ENCODE measurements at regions not wholly inside any gene's neighbourhood (a gene's known extent, or its start where the extent isn't known, plus 50 kb on each side); places are given as distances from the start of the nearest gene placed in this dataset.

- H3K27me3 Mint-ChIP-seq: peaks cover 27% of the 10 kb centered on the region
- DNase-seq (ENCODE audit: low spot score, unreplicated experiment): no peak
- H3K9me3 Mint-ChIP-seq (ENCODE audit: low read depth): no peaks in the 10 kb centered on the region
- H3K27ac Mint-ChIP-seq: no peak overlapping the region
- TF ChIP-seq, protein P1, sequence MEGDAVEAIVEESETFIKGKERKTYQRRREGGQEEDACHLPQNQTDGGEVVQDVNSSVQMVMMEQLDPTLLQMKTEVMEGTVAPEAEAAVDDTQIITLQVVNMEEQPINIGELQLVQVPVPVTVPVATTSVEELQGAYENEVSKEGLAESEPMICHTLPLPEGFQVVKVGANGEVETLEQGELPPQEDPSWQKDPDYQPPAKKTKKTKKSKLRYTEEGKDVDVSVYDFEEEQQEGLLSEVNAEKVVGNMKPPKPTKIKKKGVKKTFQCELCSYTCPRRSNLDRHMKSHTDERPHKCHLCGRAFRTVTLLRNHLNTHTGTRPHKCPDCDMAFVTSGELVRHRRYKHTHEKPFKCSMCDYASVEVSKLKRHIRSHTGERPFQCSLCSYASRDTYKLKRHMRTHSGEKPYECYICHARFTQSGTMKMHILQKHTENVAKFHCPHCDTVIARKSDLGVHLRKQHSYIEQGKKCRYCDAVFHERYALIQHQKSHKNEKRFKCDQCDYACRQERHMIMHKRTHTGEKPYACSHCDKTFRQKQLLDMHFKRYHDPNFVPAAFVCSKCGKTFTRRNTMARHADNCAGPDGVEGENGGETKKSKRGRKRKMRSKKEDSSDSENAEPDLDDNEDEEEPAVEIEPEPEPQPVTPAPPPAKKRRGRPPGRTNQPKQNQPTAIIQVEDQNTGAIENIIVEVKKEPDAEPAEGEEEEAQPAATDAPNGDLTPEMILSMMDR (IDR thresholded peaks at IDR 0.05; ENCODE audit: unreplicated experiment): no peak
- H3K4me3 Mint-ChIP-seq (ENCODE audit: low read depth): no peak overlapping the region
- H3K36me3 Mint-ChIP-seq (ENCODE audit: insufficient read depth): no peaks in the 10 kb centered on the region
- H3K4me1 Mint-ChIP-seq (ENCODE audit: low read depth): no peaks in the 10 kb centered on the region
These were observed 82.0 kb downstream of the TEX29 start for GRCh38 chr13:111402441-111402840.

DNA sequence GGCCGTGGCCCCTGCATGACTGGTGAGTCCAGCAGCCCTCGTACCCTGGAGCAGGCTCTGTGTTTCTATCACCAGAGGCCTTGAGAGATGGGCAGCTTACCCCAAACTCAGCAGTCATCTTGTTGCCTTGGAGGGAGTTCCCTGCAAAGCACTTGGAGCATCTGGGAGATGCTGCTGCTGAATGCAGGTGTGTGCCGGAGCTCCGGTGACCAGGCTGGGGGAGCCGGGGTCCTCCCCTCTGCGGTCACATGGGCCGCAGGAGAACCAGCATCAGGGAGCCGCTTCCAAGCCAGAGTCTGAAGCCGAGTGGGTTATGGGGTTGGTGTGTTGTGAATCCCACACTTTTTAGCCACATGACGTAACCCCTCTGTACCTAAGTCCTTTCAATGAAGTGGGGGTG is 82.8 kb downstream of the TEX29 start:
- peaks cover 26% of the 10 kb centered on the region for H3K27me3 Mint-ChIP-seq
- no peak overlapping the region for H3K4me3 Mint-ChIP-seq (ENCODE audit: low read depth)
- DNase-seq (ENCODE audit: low spot score, unreplicated experiment): no peak
- no peaks in the 10 kb centered on the region for H3K4me1 Mint-ChIP-seq (ENCODE audit: low read depth)
- no peak overlapping the region for H3K27ac Mint-ChIP-seq
- TF ChIP-seq, protein P1 (IDR thresholded peaks at IDR 0.05; ENCODE audit: unreplicated experiment): no peak
- no peaks in the 10 kb centered on the region for H3K36me3 Mint-ChIP-seq (ENCODE audit: insufficient read depth)
- H3K9me3 Mint-ChIP-seq (ENCODE audit: low read depth): no peaks in the 10 kb centered on the region

DNA sequence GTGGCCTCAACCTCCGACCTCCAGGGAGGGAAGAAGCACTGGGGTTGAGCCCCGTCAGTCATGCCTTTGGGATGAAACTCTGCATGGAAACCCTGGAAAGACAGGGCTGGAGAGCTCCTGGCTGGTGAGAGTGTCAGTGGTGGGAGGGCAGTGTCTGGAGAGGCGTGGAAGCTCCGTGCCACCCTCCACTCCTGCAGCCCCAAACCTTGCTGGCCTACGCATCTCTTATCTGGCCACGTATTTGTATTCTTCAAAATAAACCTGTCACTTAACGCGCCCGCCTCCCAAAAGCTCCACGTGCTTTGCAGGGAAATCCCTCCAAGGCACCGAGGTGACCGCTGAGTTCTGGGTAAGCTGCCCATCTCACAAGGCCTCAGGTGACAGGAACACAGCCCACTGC is 84.3 kb downstream of the TEX29 start:
- Mint-ChIP-seq H3K36me3 (ENCODE audit: insufficient read depth) (no peaks in the 10 kb centered on the region), H3K27ac (no peak overlapping the region), H3K9me3 (ENCODE audit: low read depth) (no peaks in the 10 kb centered on the region), H3K4me1 (ENCODE audit: low read depth) (peaks cover 2% of the 10 kb centered on the region), H3K4me3 (ENCODE audit: low read depth) (no peak overlapping the region), H3K27me3 (peaks cover 23% of the 10 kb centered on the region)
- no peak for DNase-seq (ENCODE audit: low spot score, unreplicated experiment)
- TF ChIP-seq, protein P1 (IDR thresholded peaks at IDR 0.05; ENCODE audit: unreplicated experiment): no peak

DNA sequence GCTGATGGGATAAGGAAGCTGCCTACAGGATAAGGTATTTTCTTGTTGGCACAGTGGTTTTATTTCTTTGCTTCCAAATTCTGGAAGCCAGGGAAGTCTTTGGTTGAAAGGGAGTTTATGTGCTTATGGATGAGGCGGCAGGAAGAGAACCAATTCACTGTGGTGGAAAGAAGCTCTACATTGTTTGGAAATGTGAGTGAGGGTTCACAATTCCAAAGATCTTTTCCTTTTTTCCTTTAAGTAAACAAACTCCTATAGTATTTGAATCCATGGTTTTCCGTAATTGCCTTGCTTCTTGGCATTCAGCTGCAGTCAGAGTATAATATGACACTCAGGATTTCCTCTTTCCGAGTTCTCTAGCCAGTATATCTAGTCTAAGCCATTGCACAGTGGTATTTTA is 86.2 kb downstream of the TEX29 start:
- Mint-ChIP-seq H3K9me3 (ENCODE audit: low read depth) (no peaks in the 10 kb centered on the region), H3K27me3 (peaks cover 14% of the 10 kb centered on the region), H3K36me3 (ENCODE audit: insufficient read depth) (no peaks in the 10 kb centered on the region), H3K4me1 (ENCODE audit: low read depth) (peaks cover 2% of the 10 kb centered on the region), H3K4me3 (ENCODE audit: low read depth) (no peak overlapping the region), H3K27ac (no peak overlapping the region)
- TF ChIP-seq, protein P1 (IDR thresholded peaks at IDR 0.05; ENCODE audit: unreplicated experiment): no peak
- DNase-seq (ENCODE audit: low spot score, unreplicated experiment): no peak

GRCh38 chr13:111407381-111408131 is 87.1 kb downstream of the TEX29 start:
- peaks cover 21% of the 10 kb centered on the region for H3K27me3 Mint-ChIP-seq
- peaks cover 4% of the 10 kb centered on the region for H3K4me1 Mint-ChIP-seq (ENCODE audit: low read depth)
- H3K36me3 Mint-ChIP-seq (ENCODE audit: insufficient read depth): no peaks in the 10 kb centered on the region
- no peak overlapping the region for H3K27ac Mint-ChIP-seq
- H3K9me3 Mint-ChIP-seq (ENCODE audit: low read depth): no peaks in the 10 kb centered on the region
- H3K4me3 Mint-ChIP-seq (ENCODE audit: low read depth): no peak overlapping the region
- no peak for DNase-seq (ENCODE audit: low spot score, unreplicated experiment)
- TF ChIP-seq, protein P1 (IDR thresholded peaks at IDR 0.05; ENCODE audit: unreplicated experiment): no peak

All from progenitor cell of endocrine pancreas (in vitro differentiated cells).